GM19372 (cell line): ENCODE measurements at regions not wholly inside any gene's neighbourhood (a gene's known extent, or its start where the extent isn't known, plus 50 kb on each side); places are given as distances from the start of the nearest gene placed in this dataset.
A peak's percentile ranks its signal among the peaks of the same experiment; 100 is the strongest.
"Not testable (repeated sequence)": the region's sequence is repeated elsewhere in the genome, so short reads cannot be mapped to it uniquely, and the experiment has no call there.

Experiments
- ATAC-seq: cut with Tn5 transposase; IDR thresholded peaks from one replicate; pipeline ENCODE4 v1.9.1; 2021; ENCODE audit warnings: mild to moderate bottlenecking, low read depth, moderate library complexity; ENCODE audit not compliant: unreplicated experiment

GRCh38 chr7:14974688-14975087 is 72.1 kb upstream of the DGKB start:
- ATAC-seq: no peak

GRCh38 chr7:14973712-14974428 is 71.3 kb upstream of the DGKB start:
- peak; percentile 58 for ATAC-seq

- ATAC-seq: not testable (repeated sequence)
Observed at GRCh38 chr7:14971678-14972077, 69.1 kb upstream of the DGKB start.

GRCh38 chr7:14967376-14967775 is 64.8 kb upstream of the DGKB start:
- not testable (repeated sequence) for ATAC-seq

GRCh38 chr7:14962778-14963177 is 60.2 kb upstream of the DGKB start:
- ATAC-seq: no peak

- no peak for ATAC-seq
Observed at GRCh38 chr7:14960721-14961120, 58.2 kb upstream of the DGKB start.

GRCh38 chr7:14959339-14959738 is 56.8 kb upstream of the DGKB start:
- ATAC-seq: no peak

GRCh38 chr7:14954035-14954434 is 51.5 kb upstream of the DGKB start:
- no peak for ATAC-seq
